GM19395 (cell line): ENCODE measurements at regions not wholly inside any gene's neighbourhood (a gene's known extent, or its start where the extent isn't known, plus 50 kb on each side); places are given as distances from the start of the nearest gene placed in this dataset.
"Not testable (repeated sequence)": the region's sequence is repeated elsewhere in the genome, so short reads cannot be mapped to it uniquely, and the experiment has no call there.

Source experiments
- ATAC-seq: cut with Tn5 transposase; IDR thresholded peaks from one replicate; pipeline ENCODE4 v1.9.1; 2021; ENCODE audit warnings: mild to moderate bottlenecking, moderate library complexity; ENCODE audit not compliant: unreplicated experiment

- no peak for ATAC-seq
Observed at GRCh38 chr3:153785901-153786300, 335.3 kb upstream of the ARHGEF26 start.

- ATAC-seq = no peak
Observed at GRCh38 chr3:153789380-153789779, 331.8 kb upstream of the ARHGEF26 start.

GRCh38 chr3:153797056-153797455 is 324.1 kb upstream of the ARHGEF26 start:
- ATAC-seq = not testable (repeated sequence)

- ATAC-seq = no peak
Observed at GRCh38 chr3:153809097-153809496, 312.1 kb upstream of the ARHGEF26 start.

GRCh38 chr3:153818338-153818737 is 302.9 kb upstream of the ARHGEF26 start:
- ATAC-seq = no peak

GRCh38 chr3:153820035-153820434 is 301.2 kb upstream of the ARHGEF26 start:
- no peak for ATAC-seq

- ATAC-seq = not testable (repeated sequence)
Observed at GRCh38 chr3:153828346-153828745, 292.8 kb upstream of the ARHGEF26 start.

- ATAC-seq = no peak
Observed at GRCh38 chr3:153829606-153830170, 291.5 kb upstream of the ARHGEF26 start.

- ATAC-seq = no peak
Observed at GRCh38 chr3:153830552-153830951, 290.6 kb upstream of the ARHGEF26 start.

- no peak for ATAC-seq
Observed at GRCh38 chr3:153835540-153835939, 285.6 kb upstream of the ARHGEF26 start.

GRCh38 chr3:153840487-153840886 is 280.7 kb upstream of the ARHGEF26 start:
- ATAC-seq = no peak

GRCh38 chr3:153843994-153844393 is 277.2 kb upstream of the ARHGEF26 start:
- no peak for ATAC-seq

GRCh38 chr3:153845311-153845710 is 275.9 kb upstream of the ARHGEF26 start:
- no peak for ATAC-seq

- no peak for ATAC-seq
Observed at GRCh38 chr3:153848702-153849101, 272.5 kb upstream of the ARHGEF26 start.

GRCh38 chr3:153852355-153852754 is 268.8 kb upstream of the ARHGEF26 start:
- ATAC-seq = no peak

GRCh38 chr3:153853163-153853562 is 268.0 kb upstream of the ARHGEF26 start:
- ATAC-seq = no peak

GRCh38 chr3:153855772-153856171 is 265.4 kb upstream of the ARHGEF26 start:
- peak; percentile 70 for ATAC-seq

- no peak for ATAC-seq
Observed at GRCh38 chr3:153856932-153857331, 264.3 kb upstream of the ARHGEF26 start.

- ATAC-seq = no peak
Observed at GRCh38 chr3:153864793-153865192, 256.4 kb upstream of the ARHGEF26 start.

GRCh38 chr3:153866901-153867300 is 254.3 kb upstream of the ARHGEF26 start:
- no peak for ATAC-seq

- ATAC-seq = not testable (repeated sequence)
Observed at GRCh38 chr3:153874348-153874747, 246.8 kb upstream of the ARHGEF26 start.

GRCh38 chr3:153880493-153880892 is 240.7 kb upstream of the ARHGEF26 start:
- no peak for ATAC-seq

GRCh38 chr3:153881201-153881600 is 240.0 kb upstream of the ARHGEF26 start:
- no peak for ATAC-seq
